ENCODE measurements at regions not wholly inside any gene's neighbourhood (a gene's known extent, or its start where the extent isn't known, plus 50 kb on each side); places are given as distances from the start of the nearest gene placed in this dataset.

DNA sequence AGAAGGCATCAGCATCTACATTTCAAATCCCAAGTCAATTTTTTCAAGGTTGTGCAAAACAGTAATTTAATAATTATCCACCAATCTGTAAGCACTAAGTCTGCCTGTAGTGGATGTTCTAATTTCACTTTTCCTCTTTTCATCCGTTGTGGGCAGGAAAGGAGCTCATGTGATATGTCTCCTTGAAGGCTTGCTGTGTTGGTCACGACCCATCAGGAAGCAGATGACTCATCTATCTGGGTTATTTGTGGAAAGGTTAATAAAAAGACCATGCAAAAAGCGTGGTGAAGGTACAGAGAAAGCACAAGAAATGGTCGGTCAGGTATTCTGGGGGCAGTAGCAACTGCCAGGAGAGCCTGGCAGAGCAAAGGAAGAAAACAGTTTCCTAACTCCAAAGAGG, 476.7 kb upstream of the RAB6C start:
- TF ChIP-seq, protein P1, sequence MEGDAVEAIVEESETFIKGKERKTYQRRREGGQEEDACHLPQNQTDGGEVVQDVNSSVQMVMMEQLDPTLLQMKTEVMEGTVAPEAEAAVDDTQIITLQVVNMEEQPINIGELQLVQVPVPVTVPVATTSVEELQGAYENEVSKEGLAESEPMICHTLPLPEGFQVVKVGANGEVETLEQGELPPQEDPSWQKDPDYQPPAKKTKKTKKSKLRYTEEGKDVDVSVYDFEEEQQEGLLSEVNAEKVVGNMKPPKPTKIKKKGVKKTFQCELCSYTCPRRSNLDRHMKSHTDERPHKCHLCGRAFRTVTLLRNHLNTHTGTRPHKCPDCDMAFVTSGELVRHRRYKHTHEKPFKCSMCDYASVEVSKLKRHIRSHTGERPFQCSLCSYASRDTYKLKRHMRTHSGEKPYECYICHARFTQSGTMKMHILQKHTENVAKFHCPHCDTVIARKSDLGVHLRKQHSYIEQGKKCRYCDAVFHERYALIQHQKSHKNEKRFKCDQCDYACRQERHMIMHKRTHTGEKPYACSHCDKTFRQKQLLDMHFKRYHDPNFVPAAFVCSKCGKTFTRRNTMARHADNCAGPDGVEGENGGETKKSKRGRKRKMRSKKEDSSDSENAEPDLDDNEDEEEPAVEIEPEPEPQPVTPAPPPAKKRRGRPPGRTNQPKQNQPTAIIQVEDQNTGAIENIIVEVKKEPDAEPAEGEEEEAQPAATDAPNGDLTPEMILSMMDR (IDR thresholded peaks at IDR 0.05) = no peak
- TF ChIP-seq POLR2A (IDR thresholded peaks at IDR 0.05) = no peak

Measured in Peyer's patch (tissue), 4 donors.